ENCODE measurements at regions not wholly inside any gene's neighbourhood (a gene's known extent, or its start where the extent isn't known, plus 50 kb on each side); places are given as distances from the start of the nearest gene placed in this dataset.
A peak's percentile ranks its signal among the peaks of the same experiment; 100 is the strongest.

DNA sequence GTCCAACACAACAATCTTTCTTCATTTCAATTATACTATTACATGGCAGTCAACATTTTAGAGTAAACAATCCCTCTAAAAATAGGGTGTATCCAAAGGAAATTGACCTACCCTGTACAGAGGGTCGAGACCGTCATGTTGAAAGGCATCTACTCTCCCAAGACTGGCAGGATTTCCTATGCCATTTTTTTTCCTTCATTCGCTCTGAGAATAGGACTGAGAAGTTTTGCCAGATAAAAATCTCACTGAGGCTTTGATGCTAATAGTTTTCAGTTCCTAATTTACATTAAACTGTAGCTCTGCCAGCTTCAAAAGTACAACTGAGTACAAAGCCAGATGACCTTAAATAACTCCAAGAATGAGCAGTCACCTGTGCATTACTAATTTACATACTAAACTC is 84.5 kb upstream of the SEMA3C start:
- DNase-seq (ENCODE audit: low read depth in 1 of 2, low spot score in 1 of 2) = no peak
- CTCF ChIA-PET = interaction anchor here (0.6 to 1.0 kb wide), 2 partner anchors 82 to 444 kb away, joined by 3 read pairs; no protein-coding TSS in a partner anchor
- 92% methylated on average over 3 of the region's 3 CpGs for WGBS (ENCODE audit: missing lambda C conversion rate)
- no peak for FAIRE-seq
- Histone ChIP-seq H3K4me1 (peaks cover 4% of the 10 kb centered on the region; the same call in 1 of the 3 replicates), H3K4me3 (no peak overlapping the region), H3K27ac (no peak overlapping the region), H3K9me3 (no peaks in the 10 kb centered on the region), H3K4me2 (no peak overlapping the region)
- ATAC-seq = no peak
- TF ChIP-seq, protein P1, sequence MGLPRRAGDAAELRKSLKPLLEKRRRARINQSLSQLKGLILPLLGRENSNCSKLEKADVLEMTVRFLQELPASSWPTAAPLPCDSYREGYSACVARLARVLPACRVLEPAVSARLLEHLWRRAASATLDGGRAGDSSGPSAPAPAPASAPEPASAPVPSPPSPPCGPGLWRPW (IDR thresholded peaks at IDR 0.05) = no peak
- TF ChIP-seq MAFK (IDR thresholded peaks at IDR 0.05; ENCODE audit: partially characterized antibody) (no peak), USF2 (IDR thresholded peaks at IDR 0.05) (no peak)
- POLR2A ChIA-PET = no interaction called here

DNA sequence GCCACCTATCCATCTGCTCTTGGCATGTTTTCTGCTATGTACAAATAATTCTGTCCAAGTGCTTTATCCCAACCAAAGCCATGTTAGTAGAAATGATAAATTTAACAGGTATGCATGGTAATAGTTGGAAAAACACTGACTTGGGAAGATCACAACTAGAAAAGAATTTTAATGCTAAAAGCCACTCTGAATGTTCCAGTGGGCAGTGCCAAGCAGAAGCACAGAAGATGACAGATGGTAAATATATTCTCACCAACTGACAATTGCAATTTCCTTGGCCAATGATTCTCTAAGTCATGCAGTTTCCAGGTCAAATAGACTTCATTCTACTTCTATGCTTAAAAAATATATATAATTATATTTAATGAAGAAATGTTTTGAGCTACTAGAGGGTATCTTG is 83.6 kb upstream of the SEMA3C start:
- no peak for DNase-seq (ENCODE audit: low read depth in 1 of 2, low spot score in 1 of 2)
- TF ChIP-seq RARB (CRISPR knock-in tag; IDR thresholded peaks at IDR 0.05) (no peak), EP300 (IDR thresholded peaks at IDR 0.05) (no peak), CBX8 (IDR thresholded peaks at IDR 0.05) (no peak), CEBPB (IDR thresholded peaks at IDR 0.05) (no peak)
- ATAC-seq = no peak
- no peak for FAIRE-seq
- no peak overlapping the region for H3K27ac ChIP-seq
- no peaks in the 10 kb centered on the region for H3K9me3 ChIP-seq
- ChIA-PET POLR2A (no interaction called here), CTCF (no interaction called here)
- H3K4me3 ChIP-seq = no peak overlapping the region
- peaks cover 4% of the 10 kb centered on the region; the same call in 1 of the 3 replicates for H3K4me1 ChIP-seq
- no peak overlapping the region for H3K4me2 ChIP-seq

DNA sequence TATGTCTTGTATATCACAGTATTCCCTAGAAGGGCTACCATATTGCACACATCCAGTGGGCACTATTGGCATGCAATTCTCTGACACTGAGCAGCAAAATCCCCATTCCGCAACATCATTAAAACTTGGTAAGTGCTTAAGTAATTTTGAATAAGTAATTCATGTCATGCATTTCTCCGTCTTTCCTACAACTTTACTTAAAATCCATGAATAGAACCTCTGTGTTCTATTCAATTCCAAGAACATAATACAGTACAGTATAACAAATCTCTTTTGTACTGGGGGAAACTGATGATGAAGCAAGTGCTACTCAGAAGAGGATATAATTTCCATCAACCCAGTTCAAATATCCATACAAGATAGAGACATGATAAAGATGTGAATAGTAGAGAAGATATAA is 80.9 kb upstream of the SEMA3C start:
- FAIRE-seq (peak; percentile 7), ATAC-seq (no peak), DNase-seq (ENCODE audit: low read depth in 1 of 2, low spot score in 1 of 2) (no peak)
- POLR2A ChIA-PET = no interaction called here
- no peak overlapping the region for H3K4me2 ChIP-seq
- 96% methylated on average over 2 of the region's 2 CpGs for WGBS (ENCODE audit: missing lambda C conversion rate)
- H3K4me3 ChIP-seq = no peak overlapping the region
- peaks cover 2% of the 10 kb centered on the region; the same call in 1 of the 3 replicates for H3K4me1 ChIP-seq
- no peak overlapping the region for H3K27ac ChIP-seq
- CTCF ChIA-PET = interaction anchor here (2.3 kb wide), 1 partner anchor 12 kb away, joined by 6 read pairs; no protein-coding TSS in a partner anchor
- TF ChIP-seq, protein P2, sequence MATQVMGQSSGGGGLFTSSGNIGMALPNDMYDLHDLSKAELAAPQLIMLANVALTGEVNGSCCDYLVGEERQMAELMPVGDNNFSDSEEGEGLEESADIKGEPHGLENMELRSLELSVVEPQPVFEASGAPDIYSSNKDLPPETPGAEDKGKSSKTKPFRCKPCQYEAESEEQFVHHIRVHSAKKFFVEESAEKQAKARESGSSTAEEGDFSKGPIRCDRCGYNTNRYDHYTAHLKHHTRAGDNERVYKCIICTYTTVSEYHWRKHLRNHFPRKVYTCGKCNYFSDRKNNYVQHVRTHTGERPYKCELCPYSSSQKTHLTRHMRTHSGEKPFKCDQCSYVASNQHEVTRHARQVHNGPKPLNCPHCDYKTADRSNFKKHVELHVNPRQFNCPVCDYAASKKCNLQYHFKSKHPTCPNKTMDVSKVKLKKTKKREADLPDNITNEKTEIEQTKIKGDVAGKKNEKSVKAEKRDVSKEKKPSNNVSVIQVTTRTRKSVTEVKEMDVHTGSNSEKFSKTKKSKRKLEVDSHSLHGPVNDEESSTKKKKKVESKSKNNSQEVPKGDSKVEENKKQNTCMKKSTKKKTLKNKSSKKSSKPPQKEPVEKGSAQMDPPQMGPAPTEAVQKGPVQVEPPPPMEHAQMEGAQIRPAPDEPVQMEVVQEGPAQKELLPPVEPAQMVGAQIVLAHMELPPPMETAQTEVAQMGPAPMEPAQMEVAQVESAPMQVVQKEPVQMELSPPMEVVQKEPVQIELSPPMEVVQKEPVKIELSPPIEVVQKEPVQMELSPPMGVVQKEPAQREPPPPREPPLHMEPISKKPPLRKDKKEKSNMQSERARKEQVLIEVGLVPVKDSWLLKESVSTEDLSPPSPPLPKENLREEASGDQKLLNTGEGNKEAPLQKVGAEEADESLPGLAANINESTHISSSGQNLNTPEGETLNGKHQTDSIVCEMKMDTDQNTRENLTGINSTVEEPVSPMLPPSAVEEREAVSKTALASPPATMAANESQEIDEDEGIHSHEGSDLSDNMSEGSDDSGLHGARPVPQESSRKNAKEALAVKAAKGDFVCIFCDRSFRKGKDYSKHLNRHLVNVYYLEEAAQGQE (IDR thresholded peaks at IDR 0.05) = no peak
- TF ChIP-seq RFX5 (IDR thresholded peaks at IDR 0.05) (no peak), RAD21 (conservative IDR thresholded peaks at IDR 0.05 in 1 of 2, IDR thresholded peaks at IDR 0.05 in 1 of 2) (no peak), CHD2 (IDR thresholded peaks at IDR 0.05; ENCODE audit: low read length, partially characterized antibody) (no peak), PBX3 (IDR thresholded peaks at IDR 0.05) (no peak), CBX8 (IDR thresholded peaks at IDR 0.05) (no peak), PHF8 (IDR thresholded peaks at IDR 0.05; ENCODE audit: borderline replicate concordance, low read depth) (no peak), CHD4 (IDR thresholded peaks at IDR 0.05; ENCODE audit: borderline replicate concordance) (no peak), TP53 (CRISPR knock-in tag; IDR thresholded peaks at IDR 0.05) (no peak), CTCF (IDR thresholded peaks at IDR 0.05) (no peak)
- TF ChIP-seq, protein P3, sequence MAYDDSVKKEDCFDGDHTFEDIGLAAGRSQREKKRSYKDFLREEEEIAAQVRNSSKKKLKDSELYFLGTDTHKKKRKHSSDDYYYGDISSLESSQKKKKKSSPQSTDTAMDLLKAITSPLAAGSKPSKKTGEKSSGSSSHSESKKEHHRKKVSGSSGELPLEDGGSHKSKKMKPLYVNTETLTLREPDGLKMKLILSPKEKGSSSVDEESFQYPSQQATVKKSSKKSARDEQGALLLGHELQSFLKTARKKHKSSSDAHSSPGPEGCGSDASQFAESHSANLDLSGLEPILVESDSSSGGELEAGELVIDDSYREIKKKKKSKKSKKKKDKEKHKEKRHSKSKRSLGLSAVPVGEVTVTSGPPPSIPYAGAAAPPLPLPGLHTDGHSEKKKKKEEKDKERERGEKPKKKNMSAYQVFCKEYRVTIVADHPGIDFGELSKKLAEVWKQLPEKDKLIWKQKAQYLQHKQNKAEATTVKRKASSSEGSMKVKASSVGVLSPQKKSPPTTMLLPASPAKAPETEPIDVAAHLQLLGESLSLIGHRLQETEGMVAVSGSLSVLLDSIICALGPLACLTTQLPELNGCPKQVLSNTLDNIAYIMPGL (CRISPR knock-in tag; IDR thresholded peaks at IDR 0.05; ENCODE audit: borderline replicate concordance) = no peak
- TF ChIP-seq, protein P4, sequence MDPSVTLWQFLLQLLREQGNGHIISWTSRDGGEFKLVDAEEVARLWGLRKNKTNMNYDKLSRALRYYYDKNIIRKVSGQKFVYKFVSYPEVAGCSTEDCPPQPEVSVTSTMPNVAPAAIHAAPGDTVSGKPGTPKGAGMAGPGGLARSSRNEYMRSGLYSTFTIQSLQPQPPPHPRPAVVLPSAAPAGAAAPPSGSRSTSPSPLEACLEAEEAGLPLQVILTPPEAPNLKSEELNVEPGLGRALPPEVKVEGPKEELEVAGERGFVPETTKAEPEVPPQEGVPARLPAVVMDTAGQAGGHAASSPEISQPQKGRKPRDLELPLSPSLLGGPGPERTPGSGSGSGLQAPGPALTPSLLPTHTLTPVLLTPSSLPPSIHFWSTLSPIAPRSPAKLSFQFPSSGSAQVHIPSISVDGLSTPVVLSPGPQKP (IDR thresholded peaks at IDR 0.05; ENCODE audit: low read depth, low read length) = no peak
- no peaks in the 10 kb centered on the region for H3K9me3 ChIP-seq
